ENCODE measurements at regions not wholly inside any gene's neighbourhood (a gene's known extent, or its start where the extent isn't known, plus 50 kb on each side); places are given as distances from the start of the nearest gene placed in this dataset.
"Not testable (repeated sequence)": the region's sequence is repeated elsewhere in the genome, so short reads cannot be mapped to it uniquely, and the experiment has no call there.

- Mint-ChIP-seq H3K27ac (no peak overlapping the region), H3K27me3 (peaks cover 1% of the 10 kb centered on the region), H3K4me1 (no peaks in the 10 kb centered on the region), H3K4me3 (no peak overlapping the region), H3K9me3 (ENCODE audit: low read depth) (peaks cover 16% of the 10 kb centered on the region), H3K36me3 (ENCODE audit: low read depth) (no peaks in the 10 kb centered on the region)
- POLR2A ChIA-PET: no interaction called here
- CTCF ChIA-PET: no interaction called here
- ATAC-seq (no peak), DNase-seq (no peak)
- intact Hi-C loops (cut with DNase I, micrococcal nuclease): no loop called here
Observed at GRCh38 chr12:71321531-71321930, 118.1 kb upstream of the LGR5 start.

GRCh38 chr12:71321130-71321529, 118.5 kb upstream of the LGR5 start:
- no peak overlapping the region for H3K4me3 Mint-ChIP-seq
- ChIA-PET POLR2A (no interaction called here), CTCF (no interaction called here)
- intact Hi-C loops (cut with DNase I, micrococcal nuclease): no loop called here
- ATAC-seq (no peak), DNase-seq (no peak)
- no peaks in the 10 kb centered on the region for H3K4me1 Mint-ChIP-seq
- no peaks in the 10 kb centered on the region for H3K36me3 Mint-ChIP-seq (ENCODE audit: low read depth)
- peaks cover 16% of the 10 kb centered on the region for H3K9me3 Mint-ChIP-seq (ENCODE audit: low read depth)
- peaks cover 1% of the 10 kb centered on the region for H3K27me3 Mint-ChIP-seq
- no peak overlapping the region for H3K27ac Mint-ChIP-seq

- Mint-ChIP-seq H3K27me3 (peaks cover 1% of the 10 kb centered on the region), H3K36me3 (ENCODE audit: low read depth) (no peaks in the 10 kb centered on the region), H3K4me1 (no peaks in the 10 kb centered on the region), H3K27ac (no peak overlapping the region), H3K9me3 (ENCODE audit: low read depth) (peaks cover 3% of the 10 kb centered on the region), H3K4me3 (no peak overlapping the region)
- ATAC-seq (no peak), DNase-seq (no peak)
- ChIA-PET CTCF (interaction anchor here (0.6 to 1.4 kb wide), 2 partner anchors 17 to 1992 kb away, joined by 3 read pairs; no protein-coding TSS in a partner anchor), POLR2A (no interaction called here)
- intact Hi-C loops (cut with DNase I, micrococcal nuclease): no loop called here
Observed at GRCh38 chr12:71315328-71315985, 124.1 kb upstream of the LGR5 start.

- Mint-ChIP-seq H3K9me3 (ENCODE audit: low read depth) (no peaks in the 10 kb centered on the region), H3K4me1 (no peaks in the 10 kb centered on the region), H3K36me3 (ENCODE audit: low read depth) (no peaks in the 10 kb centered on the region), H3K27ac (no peak overlapping the region), H3K4me3 (no peak overlapping the region), H3K27me3 (peaks cover 1% of the 10 kb centered on the region)
- ATAC-seq (no peak), DNase-seq (no peak)
- ChIA-PET POLR2A (no interaction called here), CTCF (interaction anchor here (0.7 kb wide), 1 partner anchor 441 kb away, joined by 3 read pairs; no protein-coding TSS in a partner anchor)
- intact Hi-C loops (cut with DNase I, micrococcal nuclease): no loop called here
Observed at GRCh38 chr12:71312768-71313403, 126.7 kb upstream of the LGR5 start.

GRCh38 chr12:71311611-71312010, 128.0 kb upstream of the LGR5 start:
- H3K4me1 Mint-ChIP-seq; intact Hi-C loops (cut with DNase I, micrococcal nuclease); POLR2A ChIA-PET; CTCF ChIA-PET; ATAC-seq; H3K27ac Mint-ChIP-seq; H3K4me3 Mint-ChIP-seq; H3K36me3 Mint-ChIP-seq (ENCODE audit: low read depth); H3K27me3 Mint-ChIP-seq; DNase-seq; H3K9me3 Mint-ChIP-seq (ENCODE audit: low read depth): not testable (repeated sequence)

- DNase-seq (no peak), ATAC-seq (no peak)
- POLR2A ChIA-PET: no interaction called here
- intact Hi-C loops (cut with DNase I, micrococcal nuclease): no loop called here
- Mint-ChIP-seq H3K27ac (no peak overlapping the region), H3K9me3 (ENCODE audit: low read depth) (no peaks in the 10 kb centered on the region), H3K4me1 (no peaks in the 10 kb centered on the region), H3K4me3 (no peak overlapping the region), H3K27me3 (no peaks in the 10 kb centered on the region), H3K36me3 (ENCODE audit: low read depth) (no peaks in the 10 kb centered on the region)
- CTCF ChIA-PET: no interaction called here
Observed at GRCh38 chr12:71306808-71307207, 132.8 kb upstream of the LGR5 start.

- Mint-ChIP-seq H3K4me1 (no peaks in the 10 kb centered on the region), H3K36me3 (ENCODE audit: low read depth) (no peaks in the 10 kb centered on the region), H3K27ac (no peak overlapping the region), H3K27me3 (no peaks in the 10 kb centered on the region), H3K4me3 (no peak overlapping the region), H3K9me3 (ENCODE audit: low read depth) (no peaks in the 10 kb centered on the region)
- ATAC-seq (no peak), DNase-seq (no peak)
- POLR2A ChIA-PET: no interaction called here
- CTCF ChIA-PET: no interaction called here
- intact Hi-C loops (cut with DNase I, micrococcal nuclease): no loop called here
Observed at GRCh38 chr12:71304306-71304705, 135.3 kb upstream of the LGR5 start.

GRCh38 chr12:71303199-71303598, 136.4 kb upstream of the LGR5 start:
- H3K36me3 Mint-ChIP-seq (ENCODE audit: low read depth): no peaks in the 10 kb centered on the region
- ATAC-seq: no peak
- H3K4me3 Mint-ChIP-seq: no peak overlapping the region
- no peak overlapping the region for H3K27ac Mint-ChIP-seq
- H3K4me1 Mint-ChIP-seq: no peaks in the 10 kb centered on the region
- H3K27me3 Mint-ChIP-seq: no peaks in the 10 kb centered on the region
- no peak for DNase-seq
- H3K9me3 Mint-ChIP-seq (ENCODE audit: low read depth): no peaks in the 10 kb centered on the region
- ChIA-PET POLR2A (no interaction called here), CTCF (interaction anchor here (0.6 kb wide), 1 partner anchor 34 kb away, joined by 3 read pairs; no protein-coding TSS in a partner anchor)
- intact Hi-C loops (cut with DNase I, micrococcal nuclease): no loop called here

- intact Hi-C loops (cut with DNase I, micrococcal nuclease): no loop called here
- no peaks in the 10 kb centered on the region for H3K4me1 Mint-ChIP-seq
- H3K9me3 Mint-ChIP-seq (ENCODE audit: low read depth): no peaks in the 10 kb centered on the region
- H3K4me3 Mint-ChIP-seq: no peak overlapping the region
- ATAC-seq (no peak), DNase-seq (no peak)
- H3K27me3 Mint-ChIP-seq: no peaks in the 10 kb centered on the region
- ChIA-PET CTCF (no interaction called here), POLR2A (no interaction called here)
- H3K27ac Mint-ChIP-seq: no peak overlapping the region
- H3K36me3 Mint-ChIP-seq (ENCODE audit: low read depth): no peaks in the 10 kb centered on the region
Observed at GRCh38 chr12:71300772-71301675, 138.6 kb upstream of the LGR5 start.

GRCh38 chr12:71299541-71300376, 139.8 kb upstream of the LGR5 start:
- Mint-ChIP-seq H3K4me3 (no peak overlapping the region), H3K36me3 (ENCODE audit: low read depth) (no peaks in the 10 kb centered on the region), H3K27ac (no peak overlapping the region), H3K4me1 (no peaks in the 10 kb centered on the region), H3K9me3 (ENCODE audit: low read depth) (no peaks in the 10 kb centered on the region), H3K27me3 (no peaks in the 10 kb centered on the region)
- no peak for DNase-seq
- ChIA-PET CTCF (no interaction called here), POLR2A (no interaction called here)
- no peak for ATAC-seq
- intact Hi-C loops (cut with DNase I, micrococcal nuclease): no loop called here

GRCh38 chr12:71297930-71298329, 140.1 kb upstream of the TSPAN8 start:
- CTCF ChIA-PET: interaction anchor here (0.8 kb wide), 1 partner anchor 17 kb away, joined by 3 read pairs; no protein-coding TSS in a partner anchor
- Mint-ChIP-seq H3K36me3 (ENCODE audit: low read depth) (no peaks in the 10 kb centered on the region), H3K27me3 (no peaks in the 10 kb centered on the region), H3K27ac (no peak overlapping the region), H3K4me3 (no peak overlapping the region), H3K4me1 (no peaks in the 10 kb centered on the region), H3K9me3 (ENCODE audit: low read depth) (no peaks in the 10 kb centered on the region)
- intact Hi-C loops (cut with DNase I, micrococcal nuclease): no loop called here
- POLR2A ChIA-PET: no interaction called here
- ATAC-seq (no peak), DNase-seq (no peak)
